Thoracic aorta (tissue), 2 donors: ENCODE measurements at regions not wholly inside any gene's neighbourhood (a gene's known extent, or its start where the extent isn't known, plus 50 kb on each side); places are given as distances from the start of the nearest gene placed in this dataset.
"Not testable (repeated sequence)": the region's sequence is repeated elsewhere in the genome, so short reads cannot be mapped to it uniquely, and the experiment has no call there.

Experiments
- ATAC-seq: fragments of 150-250 bp; one replicate; pipeline ENCODE4 v1.8.0; 2017; ENCODE audit warnings: low read depth; ENCODE audit not compliant: insufficient number of reproducible peaks, low FRiP score
- DNase-seq: peaks from one replicate; pipeline ENCODE4 v3.0.0-alpha.2; 2020; ENCODE audit warnings: low spot score
- H3K27ac ChIP-seq, 2 donors: fragments of 200-600 bp; sonication (generic); 1 replicate in 1 of 2; 2 replicates in 1 of 2; pipeline ENCODE4 v1.5.1; 2016; ENCODE audit warnings: mild to moderate bottlenecking in 2 of 2, moderate library complexity in 2 of 2
- H3K27me3 ChIP-seq: fragments of 200-600 bp; sonication (generic); replicated peaks from 2 replicates; pipeline ENCODE4 v1.6.0; 2016; ENCODE audit warnings: mild to moderate bottlenecking; ENCODE audit not compliant: insufficient read depth
- H3K36me3 ChIP-seq: fragments of 200-600 bp; sonication (generic); one replicate; pipeline ENCODE4 v1.5.1; 2016
- H3K4me1 ChIP-seq, 2 donors: fragments of 200-600 bp; sonication (generic); 1 replicate in 1 of 2; 2 replicates in 1 of 2; pipeline versions ENCODE4 v1.5.1 to v1.6.0; 2016; ENCODE audit warnings: low read depth in 2 of 2, mild to moderate bottlenecking in 1 of 2; ENCODE audit not compliant: control insufficient read depth in 1 of 2
- H3K4me3 ChIP-seq: fragments of 200-600 bp; sonication (generic); 2 replicates; pipeline ENCODE4 v1.5.1; 2016; ENCODE audit warnings: mild to moderate bottlenecking
- H3K9me3 ChIP-seq: fragments of 200-600 bp; sonication (generic); 2 replicates; pipeline ENCODE4 v1.5.1; 2016
- TF ChIP-seq, protein P1 (sequence below): fragments of 200-600 bp; sonication (generic); IDR thresholded peaks from one replicate; pipeline ENCODE4 v1.5.1; 2019; ENCODE audit warnings: antibody characterized with exemption

DNA sequence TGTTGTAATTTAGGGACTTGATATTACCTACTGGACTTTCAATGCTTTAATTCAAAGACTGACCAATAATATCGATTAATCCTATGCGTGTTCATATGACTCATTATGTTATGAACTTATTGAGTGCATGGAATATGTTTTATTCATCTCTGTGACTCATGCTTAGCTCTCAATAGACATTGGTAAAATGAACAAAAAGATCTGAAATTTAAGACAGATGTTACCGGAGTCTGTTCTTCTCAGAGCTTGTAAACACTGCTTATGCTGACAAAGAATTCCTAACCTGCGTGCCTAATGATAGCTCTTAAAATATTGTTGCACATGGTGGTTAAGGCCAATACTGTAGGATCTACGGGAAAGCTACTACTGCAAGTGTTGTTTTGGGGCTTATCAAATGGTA lies 131.5 kb upstream of the ACBD5 start:
- Histone ChIP-seq H3K4me1 (no peaks in the 10 kb centered on the region), H3K36me3 (no peaks in the 10 kb centered on the region), H3K27me3 (no peaks in the 10 kb centered on the region), H3K9me3 (no peaks in the 10 kb centered on the region), H3K27ac (no peak overlapping the region), H3K4me3 (no peak overlapping the region)
- ATAC-seq (no peak), DNase-seq (no peak)
- TF ChIP-seq, protein P1, sequence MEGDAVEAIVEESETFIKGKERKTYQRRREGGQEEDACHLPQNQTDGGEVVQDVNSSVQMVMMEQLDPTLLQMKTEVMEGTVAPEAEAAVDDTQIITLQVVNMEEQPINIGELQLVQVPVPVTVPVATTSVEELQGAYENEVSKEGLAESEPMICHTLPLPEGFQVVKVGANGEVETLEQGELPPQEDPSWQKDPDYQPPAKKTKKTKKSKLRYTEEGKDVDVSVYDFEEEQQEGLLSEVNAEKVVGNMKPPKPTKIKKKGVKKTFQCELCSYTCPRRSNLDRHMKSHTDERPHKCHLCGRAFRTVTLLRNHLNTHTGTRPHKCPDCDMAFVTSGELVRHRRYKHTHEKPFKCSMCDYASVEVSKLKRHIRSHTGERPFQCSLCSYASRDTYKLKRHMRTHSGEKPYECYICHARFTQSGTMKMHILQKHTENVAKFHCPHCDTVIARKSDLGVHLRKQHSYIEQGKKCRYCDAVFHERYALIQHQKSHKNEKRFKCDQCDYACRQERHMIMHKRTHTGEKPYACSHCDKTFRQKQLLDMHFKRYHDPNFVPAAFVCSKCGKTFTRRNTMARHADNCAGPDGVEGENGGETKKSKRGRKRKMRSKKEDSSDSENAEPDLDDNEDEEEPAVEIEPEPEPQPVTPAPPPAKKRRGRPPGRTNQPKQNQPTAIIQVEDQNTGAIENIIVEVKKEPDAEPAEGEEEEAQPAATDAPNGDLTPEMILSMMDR = no peak

DNA sequence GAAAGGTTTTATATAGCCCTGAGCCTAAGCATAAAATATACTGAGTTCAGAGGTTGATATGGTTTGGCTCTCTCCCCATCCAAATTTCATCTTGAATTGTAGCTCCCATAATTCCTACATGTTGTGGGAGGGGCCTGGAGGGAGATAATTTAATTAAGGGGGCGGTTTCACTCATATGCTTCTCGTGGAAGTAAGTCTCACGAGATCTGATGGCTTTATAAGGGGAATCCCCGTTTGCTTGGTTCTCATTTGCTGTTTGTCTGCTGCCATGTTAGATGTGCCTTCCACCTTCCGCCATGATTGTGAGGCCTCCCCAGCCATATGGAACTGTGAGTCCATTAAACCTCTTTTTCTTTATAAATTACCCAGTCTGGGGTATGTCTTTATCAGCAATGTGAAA lies 130.8 kb upstream of the ACBD5 start:
- not testable (repeated sequence) for DNase-seq

DNA sequence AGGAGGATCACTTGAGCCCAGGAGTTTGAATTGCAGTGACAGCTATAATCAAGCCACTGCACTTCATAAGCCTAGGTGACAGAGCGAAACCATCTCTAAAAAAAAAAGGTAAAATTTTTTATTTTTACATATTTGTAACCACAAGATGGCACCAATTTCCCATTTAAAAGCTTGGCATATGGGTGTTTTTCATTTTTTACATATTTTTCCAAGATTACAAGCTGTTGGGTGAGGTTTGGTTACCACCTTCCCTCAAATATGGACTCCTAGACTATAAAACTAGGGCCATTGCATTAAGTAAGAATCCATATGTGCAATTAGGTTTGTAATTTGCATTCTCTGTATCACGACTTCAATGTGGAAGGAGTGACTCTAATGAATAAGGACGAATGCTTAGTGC lies 129.3 kb upstream of the ACBD5 start:
- no peaks in the 10 kb centered on the region for H3K4me1 ChIP-seq
- no peak overlapping the region for H3K4me3 ChIP-seq
- ATAC-seq = no peak
- no peaks in the 10 kb centered on the region for H3K36me3 ChIP-seq
- no peak overlapping the region for H3K27ac ChIP-seq
- no peaks in the 10 kb centered on the region for H3K27me3 ChIP-seq
- DNase-seq = no peak
- TF ChIP-seq, protein P1 = no peak
- H3K9me3 ChIP-seq = no peaks in the 10 kb centered on the region

More for the DNA sequence above, 130.8 kb upstream of the ACBD5 start:
- not testable (repeated sequence) for H3K4me1 ChIP-seq, H3K9me3 ChIP-seq, H3K27me3 ChIP-seq, H3K4me3 ChIP-seq, ATAC-seq, H3K27ac ChIP-seq, H3K36me3 ChIP-seq

DNA sequence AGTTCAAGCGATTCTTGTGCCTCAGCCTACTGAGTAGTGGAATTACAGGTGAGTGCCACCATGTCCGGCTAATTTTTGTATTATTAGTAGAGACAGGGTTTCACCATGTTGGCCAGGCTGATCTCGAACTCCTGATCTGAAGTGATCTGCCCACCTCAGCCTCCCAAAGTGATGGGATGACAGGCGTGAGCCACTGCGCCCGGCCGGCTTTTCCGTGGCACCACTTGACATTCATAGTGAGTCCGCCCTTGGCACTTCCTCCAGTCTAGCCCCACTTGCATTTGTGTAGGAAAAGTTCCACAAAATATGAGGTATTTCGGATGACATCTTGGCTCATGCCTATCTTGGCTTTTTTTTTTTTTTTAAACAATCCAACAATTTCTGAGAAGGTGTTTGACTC lies 128.1 kb upstream of the ACBD5 start:
- H3K4me1 ChIP-seq = no peaks in the 10 kb centered on the region
- H3K36me3 ChIP-seq = no peaks in the 10 kb centered on the region
- no peak overlapping the region for H3K4me3 ChIP-seq
- TF ChIP-seq, protein P1 = no peak
- DNase-seq (no peak), ATAC-seq (no peak)
- no peaks in the 10 kb centered on the region for H3K27me3 ChIP-seq
- H3K27ac ChIP-seq = no peak overlapping the region
- no peaks in the 10 kb centered on the region for H3K9me3 ChIP-seq

DNA sequence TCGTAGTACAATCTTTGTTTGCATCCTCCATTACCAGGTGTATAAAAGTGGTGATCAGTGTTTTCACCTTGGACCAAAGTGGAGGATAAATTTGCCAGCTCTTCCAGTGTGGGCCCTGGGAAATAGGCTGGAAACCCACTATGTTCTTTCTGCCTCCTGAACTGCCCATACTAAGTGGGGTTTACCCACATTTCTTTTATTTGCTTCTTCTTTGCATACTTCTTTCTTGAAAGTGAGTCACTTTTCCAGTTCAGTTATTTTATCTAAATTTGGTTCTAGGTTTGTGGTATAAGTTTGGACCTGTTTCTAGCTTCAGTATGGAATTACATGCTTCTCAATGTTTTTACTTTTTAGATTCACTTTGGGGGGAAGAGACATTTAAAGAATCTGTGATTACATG lies 126.2 kb upstream of the ACBD5 start:
- Histone ChIP-seq H3K4me1 (no peaks in the 10 kb centered on the region), H3K27me3 (no peaks in the 10 kb centered on the region), H3K4me3 (no peak overlapping the region), H3K27ac (no peak overlapping the region), H3K9me3 (no peaks in the 10 kb centered on the region), H3K36me3 (no peaks in the 10 kb centered on the region)
- no peak for ATAC-seq
- TF ChIP-seq, protein P1 = no peak
- DNase-seq = no peak

DNA sequence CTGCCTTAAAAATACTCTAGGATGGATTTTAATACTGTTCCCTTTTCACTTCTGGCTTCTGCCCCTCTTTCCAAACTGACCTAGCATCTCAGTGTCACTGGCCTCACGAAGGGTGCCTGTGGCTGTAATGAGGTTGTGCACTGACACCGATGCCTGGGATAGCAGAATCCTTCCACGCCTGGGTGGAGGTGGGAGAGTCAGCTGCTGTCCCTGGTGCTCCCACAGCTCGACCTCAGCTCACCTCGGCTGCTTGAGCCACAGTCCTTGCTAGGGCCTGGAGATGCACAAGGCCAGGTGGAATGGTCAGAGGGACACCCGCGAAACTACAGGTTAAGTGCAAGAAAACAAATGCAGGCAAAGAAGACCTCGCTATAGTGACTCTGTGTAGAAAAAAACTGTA lies 123.4 kb upstream of the ACBD5 start:
- Histone ChIP-seq H3K27me3 (no peaks in the 10 kb centered on the region), H3K27ac (no peak overlapping the region), H3K36me3 (no peaks in the 10 kb centered on the region), H3K4me1 (no peaks in the 10 kb centered on the region), H3K4me3 (no peak overlapping the region), H3K9me3 (no peaks in the 10 kb centered on the region)
- ATAC-seq (no peak), DNase-seq (no peak)
- TF ChIP-seq, protein P1 = no peak
